ENCODE measurements at regions not wholly inside any gene's neighbourhood (a gene's known extent, or its start where the extent isn't known, plus 50 kb on each side); places are given as distances from the start of the nearest gene placed in this dataset.

- peaks cover 0 to 4% (median 0%) of the 10 kb centered on the region in 4 donors for H3K9me3 ChIP-seq
- no peaks in the 10 kb centered on the region for H3K4me1 ChIP-seq
- H3K36me3 ChIP-seq, result no peaks in the 10 kb centered on the region
- no peak overlapping the region for H3K4me3 ChIP-seq
- intact Hi-C loops (cut with DNase I), result no loop called here
- H3K27me3 ChIP-seq, result no peaks in the 10 kb centered on the region
- 81 to 85% methylated on average over 5 of the region's 5 CpGs for WGBS, 2 donors
- TF ChIP-seq, protein P1, sequence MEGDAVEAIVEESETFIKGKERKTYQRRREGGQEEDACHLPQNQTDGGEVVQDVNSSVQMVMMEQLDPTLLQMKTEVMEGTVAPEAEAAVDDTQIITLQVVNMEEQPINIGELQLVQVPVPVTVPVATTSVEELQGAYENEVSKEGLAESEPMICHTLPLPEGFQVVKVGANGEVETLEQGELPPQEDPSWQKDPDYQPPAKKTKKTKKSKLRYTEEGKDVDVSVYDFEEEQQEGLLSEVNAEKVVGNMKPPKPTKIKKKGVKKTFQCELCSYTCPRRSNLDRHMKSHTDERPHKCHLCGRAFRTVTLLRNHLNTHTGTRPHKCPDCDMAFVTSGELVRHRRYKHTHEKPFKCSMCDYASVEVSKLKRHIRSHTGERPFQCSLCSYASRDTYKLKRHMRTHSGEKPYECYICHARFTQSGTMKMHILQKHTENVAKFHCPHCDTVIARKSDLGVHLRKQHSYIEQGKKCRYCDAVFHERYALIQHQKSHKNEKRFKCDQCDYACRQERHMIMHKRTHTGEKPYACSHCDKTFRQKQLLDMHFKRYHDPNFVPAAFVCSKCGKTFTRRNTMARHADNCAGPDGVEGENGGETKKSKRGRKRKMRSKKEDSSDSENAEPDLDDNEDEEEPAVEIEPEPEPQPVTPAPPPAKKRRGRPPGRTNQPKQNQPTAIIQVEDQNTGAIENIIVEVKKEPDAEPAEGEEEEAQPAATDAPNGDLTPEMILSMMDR (IDR thresholded peaks at IDR 0.05), result no peak
- TF ChIP-seq POLR2A (IDR thresholded peaks at IDR 0.05) (no peak), POLR2AphosphoS5 (IDR thresholded peaks at IDR 0.05) (no peak), EP300 (IDR thresholded peaks at IDR 0.05) (no peak)
- DNase-seq, result no peak
- H3K27ac ChIP-seq, result no peak overlapping the region
Measured at GRCh38 chr2:155802888-155803287, 529.6 kb downstream of the NR4A2 start.

- no peaks in the 10 kb centered on the region for H3K27me3 ChIP-seq
- 95 to 96% methylated on average over 1 of the region's 1 CpG for WGBS, 2 donors
- intact Hi-C loops (cut with DNase I), result no loop called here
Measured at GRCh38 chr2:155792666-155793065, 539.9 kb downstream of the NR4A2 start.

DNA sequence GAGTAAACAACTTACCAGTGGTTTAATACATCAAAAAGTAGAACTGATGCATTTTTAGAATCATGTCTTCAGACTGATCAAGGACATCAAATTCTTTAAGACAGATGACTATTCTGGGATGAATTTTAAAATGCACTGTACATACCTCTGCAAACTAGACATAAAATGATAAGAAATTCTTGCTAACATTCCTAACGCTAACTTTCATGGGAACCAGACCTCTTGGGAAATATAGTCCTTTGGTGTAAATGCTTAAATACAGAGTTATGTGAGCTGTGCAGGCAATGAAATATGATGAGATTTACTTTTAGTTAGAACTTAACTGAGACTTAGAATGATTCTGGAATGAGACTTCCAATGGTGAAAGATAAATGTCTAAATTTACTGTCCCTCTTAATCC, 562.0 kb downstream of the NR4A2 start:
- intact Hi-C loops (cut with DNase I), result no loop called here
- Histone ChIP-seq H3K4me3 (no peak overlapping the region), H3K9me3 (no peaks in the 10 kb centered on the region), H3K36me3 (no peaks in the 10 kb centered on the region), H3K27ac (no peak overlapping the region), H3K4me1 (no peaks in the 10 kb centered on the region), H3K27me3 (no peaks in the 10 kb centered on the region)
- DNase-seq, result no peak
- no peak for TF ChIP-seq POLR2AphosphoS5 (IDR thresholded peaks at IDR 0.05)
- TF ChIP-seq, protein P1 (IDR thresholded peaks at IDR 0.05), result no peak
- TF ChIP-seq EP300 (IDR thresholded peaks at IDR 0.05), result no peak
- 90 to 92% methylated on average over 1 of the region's 1 CpG for WGBS, 2 donors

More at GRCh38 chr2:155792666-155793065, 539.9 kb downstream of the NR4A2 start:
- Histone ChIP-seq H3K36me3 (no peaks in the 10 kb centered on the region), H3K4me1 (no peaks in the 10 kb centered on the region), H3K4me3 (no peak overlapping the region), H3K9me3 (peaks cover 0 to 16% (median 4%) of the 10 kb centered on the region in 4 donors), H3K27ac (no peak overlapping the region)
- no peak for DNase-seq
- no peak for TF ChIP-seq POLR2A (IDR thresholded peaks at IDR 0.05)
- TF ChIP-seq, protein P1 (IDR thresholded peaks at IDR 0.05), result no peak
- no peak for TF ChIP-seq EP300 (IDR thresholded peaks at IDR 0.05)
- no peak for TF ChIP-seq POLR2AphosphoS5 (IDR thresholded peaks at IDR 0.05)

DNA sequence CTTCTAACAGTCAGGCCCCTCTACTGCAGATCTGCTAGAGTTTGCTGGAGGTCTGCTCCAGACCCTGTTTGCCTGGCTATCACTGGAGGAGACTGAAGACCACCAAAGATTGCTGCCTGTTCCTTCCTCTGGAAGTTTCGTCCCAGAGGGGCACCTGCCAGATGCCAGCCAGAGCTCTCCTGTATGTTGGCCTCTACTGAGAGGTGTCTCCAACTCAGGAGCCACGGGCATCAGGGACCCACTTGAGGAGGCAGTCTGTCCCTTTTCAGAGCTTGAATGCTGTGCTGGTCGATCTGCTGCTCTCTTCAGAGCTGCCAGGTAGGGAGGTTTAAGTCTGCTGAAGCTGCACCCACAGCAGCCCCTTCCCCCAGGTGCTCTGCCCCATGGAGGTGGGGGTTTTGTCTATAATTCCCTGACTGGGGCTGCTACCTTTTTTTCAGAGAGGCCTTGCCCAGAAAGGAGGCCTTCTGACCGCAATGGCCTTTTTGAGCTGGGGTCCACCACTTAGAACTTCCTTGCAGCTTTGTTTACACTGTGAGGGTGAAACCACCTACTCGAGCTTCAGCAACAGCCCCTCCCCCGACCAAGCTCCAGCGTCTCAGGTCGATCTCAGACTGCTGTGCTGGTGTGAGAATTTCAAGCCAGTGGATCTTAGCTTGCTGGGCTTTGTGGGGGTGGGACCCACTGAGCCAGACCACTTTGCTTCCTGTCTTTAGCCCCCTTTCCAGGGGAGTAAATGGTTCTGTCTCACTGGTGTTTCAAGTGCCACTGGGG, 566.0 kb downstream of the NR4A2 start:
- Histone ChIP-seq H3K36me3 (no peaks in the 10 kb centered on the region), H3K27ac (no peak overlapping the region), H3K4me3 (no peak overlapping the region), H3K9me3 (no peaks in the 10 kb centered on the region), H3K4me1 (no peaks in the 10 kb centered on the region), H3K27me3 (no peaks in the 10 kb centered on the region)
- 60 to 61% methylated on average over 8 of the region's 8 CpGs for WGBS, 2 donors
- TF ChIP-seq, protein P1 (IDR thresholded peaks at IDR 0.05), result no peak
- TF ChIP-seq EP300 (IDR thresholded peaks at IDR 0.05) (no peak), POLR2AphosphoS5 (IDR thresholded peaks at IDR 0.05) (no peak), POLR2A (IDR thresholded peaks at IDR 0.05) (no peak)
- intact Hi-C loops (cut with DNase I), result no loop called here
- DNase-seq, result no peak

DNA sequence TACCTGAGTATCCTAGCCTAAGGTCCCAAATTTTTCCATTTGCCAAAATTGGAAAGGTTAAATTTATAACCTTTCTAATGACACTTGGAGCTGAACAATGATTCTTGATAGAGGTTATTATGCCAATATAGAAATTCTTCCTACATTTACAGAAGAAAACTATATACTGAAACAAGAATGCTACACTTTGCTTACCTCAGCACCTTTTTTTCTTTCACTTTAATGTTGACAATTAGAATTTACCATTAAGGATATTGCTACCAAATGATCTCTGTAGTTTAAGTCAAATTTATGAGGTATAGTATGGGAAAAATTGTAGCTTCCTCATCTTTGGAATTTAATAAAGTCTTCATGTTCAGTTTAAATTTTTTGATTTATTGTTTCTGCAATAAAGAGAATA, 577.0 kb downstream of the NR4A2 start:
- TF ChIP-seq, protein P1 (IDR thresholded peaks at IDR 0.05), result no peak
- no peak for TF ChIP-seq POLR2A (IDR thresholded peaks at IDR 0.05)
- TF ChIP-seq EP300 (IDR thresholded peaks at IDR 0.05), result no peak
- TF ChIP-seq POLR2AphosphoS5 (IDR thresholded peaks at IDR 0.05), result no peak
- H3K4me3 ChIP-seq, result no peak overlapping the region
- no peaks in the 10 kb centered on the region for H3K36me3 ChIP-seq
- peaks cover 0 to 3% (median 1%) of the 10 kb centered on the region in 4 donors for H3K9me3 ChIP-seq
- intact Hi-C loops (cut with DNase I), result no loop called here
- H3K4me1 ChIP-seq, result no peaks in the 10 kb centered on the region
- no peak overlapping the region for H3K27ac ChIP-seq
- DNase-seq, result no peak
- no peaks in the 10 kb centered on the region for H3K27me3 ChIP-seq

All from sigmoid colon (tissue), 6 donors.